NCI-H1436 treated with DMSO at 0.1 percent for 48 hours (cell line): ENCODE measurements at regions not wholly inside any gene's neighbourhood (a gene's known extent, or its start where the extent isn't known, plus 50 kb on each side); places are given as distances from the start of the nearest gene placed in this dataset.

Experiments
- DNase-seq: peaks from one replicate; lab custom pipeline; 2025; lab: John Stamatoyannopoulos, UW

DNA sequence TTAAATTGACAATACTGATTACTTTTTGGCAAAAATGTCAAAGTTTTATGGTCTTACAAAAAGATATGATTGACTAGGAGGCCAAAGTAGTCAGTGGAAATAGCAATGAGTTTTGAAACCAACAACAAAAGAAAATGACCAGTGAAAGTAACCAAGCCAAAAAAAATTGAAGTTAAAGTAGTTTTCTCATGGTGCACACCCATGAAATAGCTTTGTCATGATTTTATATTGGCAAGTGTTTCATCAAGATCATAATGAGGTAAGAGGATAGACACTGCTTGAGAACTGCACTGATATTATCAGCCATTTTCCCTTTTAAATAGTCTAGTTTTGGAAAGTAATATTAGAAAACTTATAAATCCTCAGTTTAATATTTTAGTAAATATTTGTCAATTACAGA lies 206.2 kb upstream of the ADAMTS5 start:
- DNase-seq, result no peak

DNA sequence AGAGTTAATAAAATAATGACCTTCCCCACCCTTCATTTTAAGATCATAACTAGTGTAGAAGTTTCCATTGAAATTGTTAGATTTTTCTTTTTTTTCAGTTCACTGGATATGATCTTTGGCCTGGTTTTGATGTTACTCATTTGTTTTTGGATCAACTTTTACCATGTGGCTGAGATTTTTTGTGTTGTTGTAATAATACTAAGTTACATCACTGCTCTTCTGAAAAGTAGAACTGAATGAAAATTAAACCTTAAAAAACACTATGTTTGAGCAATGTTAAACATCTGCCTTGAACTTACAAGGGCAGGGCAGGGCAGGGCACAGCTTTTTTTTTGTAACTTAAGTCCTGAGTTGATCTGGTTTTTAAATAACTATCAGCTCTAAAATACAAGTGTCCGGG lies 204.8 kb upstream of the ADAMTS5 start:
- DNase-seq, result no peak

DNA sequence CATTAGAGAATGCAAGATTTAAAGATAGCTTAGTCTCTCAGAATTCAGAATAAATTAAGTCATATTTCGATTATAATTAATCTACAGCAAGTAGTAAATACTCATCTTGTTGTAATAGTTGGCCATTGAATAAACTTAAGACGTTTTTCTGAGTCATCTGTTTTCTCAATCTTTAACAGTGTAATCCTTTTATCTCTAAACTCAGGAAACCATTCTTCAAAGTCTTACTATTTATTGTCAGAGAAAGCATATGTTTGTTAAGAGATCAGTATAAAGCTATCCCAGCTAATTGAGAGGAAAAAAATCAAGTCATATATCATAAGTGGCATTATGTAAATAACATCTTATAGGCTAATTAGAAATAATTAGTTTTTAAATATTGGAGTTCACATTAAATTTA lies 201.2 kb upstream of the ADAMTS5 start:
- DNase-seq, result no peak

DNA sequence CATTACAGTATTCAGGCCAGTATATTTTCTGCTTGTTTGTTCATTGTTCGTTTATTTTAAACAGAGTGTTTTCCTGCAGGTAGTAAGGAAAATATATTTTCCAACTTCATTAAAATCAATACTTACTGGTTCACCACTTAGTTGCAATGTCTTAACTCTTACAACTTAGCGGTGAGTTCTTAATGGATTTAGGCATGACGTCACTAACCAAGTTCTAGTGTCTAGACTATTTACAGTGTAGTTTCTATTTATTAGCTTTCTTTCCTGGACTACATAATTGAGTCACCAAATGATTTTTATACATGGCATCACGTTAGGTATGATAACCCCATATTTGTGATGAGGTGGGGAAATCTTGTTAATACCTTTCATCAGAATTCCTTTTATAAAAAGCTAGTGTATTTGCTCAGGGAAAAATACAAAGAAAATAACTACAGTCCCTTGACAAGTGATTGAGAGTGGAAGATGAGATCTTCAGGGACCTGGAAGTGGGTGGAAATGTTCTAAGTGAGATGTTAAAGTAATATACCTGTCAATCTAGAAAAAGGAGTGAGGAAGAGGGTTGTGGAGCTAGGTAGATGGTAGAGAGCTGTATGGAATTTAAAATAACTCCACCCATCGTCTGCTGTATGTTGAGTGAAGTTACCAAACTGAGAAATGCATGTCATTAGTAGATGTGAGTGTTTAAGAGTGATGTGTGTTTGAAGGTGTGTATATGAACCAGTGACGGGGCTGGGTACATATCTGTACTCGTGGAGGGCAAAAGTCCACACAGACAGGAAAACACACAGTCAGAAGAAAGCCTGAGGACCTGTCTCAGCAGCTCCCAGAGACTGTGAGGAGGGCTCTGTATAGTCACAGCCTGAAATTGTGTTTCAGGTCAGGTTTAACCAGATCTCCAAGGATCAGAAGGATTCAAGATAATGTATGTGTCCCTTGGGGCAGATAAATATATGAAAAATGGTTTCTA lies 197.6 kb upstream of the ADAMTS5 start:
- no peak for DNase-seq

DNA sequence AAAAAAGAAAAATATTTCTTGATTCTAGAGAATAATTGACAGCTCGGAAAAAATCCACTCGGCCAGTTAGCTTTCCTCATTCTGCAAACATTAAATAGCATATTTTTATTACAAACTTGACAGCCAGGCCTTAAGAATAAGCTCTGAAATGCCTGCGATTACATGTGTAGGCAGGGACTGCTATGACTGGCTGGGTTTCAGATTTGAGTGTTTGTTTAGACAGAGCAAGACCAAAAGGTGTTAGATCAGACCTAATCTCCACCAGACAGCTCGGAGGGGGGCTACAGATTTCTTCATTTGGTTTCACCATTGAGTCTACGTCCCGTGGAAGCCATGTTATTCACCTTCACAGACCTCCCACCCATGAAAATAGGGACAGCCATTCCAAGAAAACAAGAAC lies 192.1 kb upstream of the ADAMTS5 start:
- DNase-seq, result no peak

DNA sequence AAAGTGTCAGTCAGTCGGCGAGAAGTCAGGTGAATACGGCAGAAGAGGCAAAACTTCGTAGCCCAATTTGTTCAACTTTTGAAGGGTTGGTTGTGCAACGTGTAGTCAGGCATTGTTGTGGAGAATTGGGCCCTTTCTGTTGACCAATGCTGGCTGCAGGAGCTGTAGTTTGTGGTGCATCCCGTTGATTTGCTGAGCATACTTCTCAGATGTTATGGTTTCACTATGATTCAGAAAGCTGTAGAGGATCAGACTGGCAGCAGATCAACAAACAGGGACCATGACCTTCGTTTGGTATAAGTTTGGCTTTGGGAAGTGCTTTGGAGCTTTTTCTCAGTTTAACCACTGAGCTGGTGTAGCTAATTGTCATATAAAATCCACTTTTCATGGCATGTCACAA lies 190.2 kb upstream of the ADAMTS5 start:
- no peak for DNase-seq

DNA sequence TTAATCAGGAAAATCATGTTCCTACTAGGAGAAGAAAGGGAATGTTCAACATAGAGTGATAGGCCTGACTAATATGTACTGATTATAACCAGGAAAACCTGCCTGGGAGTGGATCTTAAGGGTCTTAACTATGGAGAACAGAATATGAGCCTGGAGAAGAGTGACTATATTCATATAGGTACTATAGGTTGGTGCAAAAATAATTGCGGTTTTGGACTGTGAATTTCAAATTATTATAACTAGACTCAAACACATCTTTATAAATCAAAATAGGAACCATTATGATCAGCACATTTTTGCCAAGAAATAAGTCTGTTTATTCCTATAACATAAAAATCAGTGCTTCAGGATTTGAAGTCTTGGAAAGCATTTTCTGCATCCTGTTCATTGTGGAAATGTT lies 189.8 kb upstream of the ADAMTS5 start:
- no peak for DNase-seq

DNA sequence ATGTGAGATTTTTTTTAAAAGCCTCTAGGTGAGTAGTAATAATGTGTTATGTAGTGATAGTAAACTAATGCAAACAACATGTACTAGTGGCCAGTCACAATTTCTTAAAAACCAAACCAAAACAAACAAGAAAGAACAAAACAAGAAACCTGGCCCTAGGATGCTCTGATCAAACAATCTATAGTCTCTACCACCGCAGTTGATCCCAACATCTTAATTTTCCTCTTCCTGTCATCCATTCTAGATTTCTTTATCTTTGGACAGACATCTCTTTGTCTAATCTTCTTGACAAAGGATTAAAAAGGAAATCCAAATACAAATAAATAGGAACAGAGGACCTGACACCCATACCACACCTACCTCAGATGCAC lies 188.2 kb upstream of the ADAMTS5 start:
- DNase-seq, result no peak

DNA sequence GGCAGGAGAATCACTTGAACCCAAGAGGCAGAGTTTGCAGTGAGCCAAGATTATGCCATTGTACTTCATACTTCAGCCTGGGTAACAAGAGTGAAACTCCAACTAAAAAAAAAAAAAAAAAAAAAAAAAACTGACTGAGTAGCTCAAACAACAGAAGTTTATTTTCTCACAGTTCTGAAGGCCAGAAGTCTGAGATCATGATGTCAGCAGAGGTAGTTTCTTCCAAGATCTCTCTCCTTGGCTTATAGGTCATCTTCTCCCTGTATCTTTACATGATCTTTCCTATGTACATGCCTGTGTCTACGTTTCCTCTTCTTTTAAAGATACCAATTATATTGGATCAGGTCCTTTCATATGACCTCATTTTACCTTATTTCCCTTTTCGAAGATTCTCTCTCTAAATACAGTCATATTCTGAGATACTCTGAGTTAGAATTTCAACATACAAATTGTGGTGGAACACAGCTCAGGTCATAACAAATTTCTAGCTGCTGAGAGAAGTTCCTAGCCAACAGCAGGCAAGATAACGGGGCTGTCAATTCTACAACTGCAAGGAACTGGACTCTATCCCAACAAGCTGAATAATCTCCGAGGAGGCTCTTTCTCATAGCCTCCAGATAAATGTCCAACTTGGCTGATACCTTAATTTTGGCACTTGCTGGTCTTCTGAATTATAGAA lies 187.7 kb upstream of the ADAMTS5 start:
- no peak for DNase-seq

DNA sequence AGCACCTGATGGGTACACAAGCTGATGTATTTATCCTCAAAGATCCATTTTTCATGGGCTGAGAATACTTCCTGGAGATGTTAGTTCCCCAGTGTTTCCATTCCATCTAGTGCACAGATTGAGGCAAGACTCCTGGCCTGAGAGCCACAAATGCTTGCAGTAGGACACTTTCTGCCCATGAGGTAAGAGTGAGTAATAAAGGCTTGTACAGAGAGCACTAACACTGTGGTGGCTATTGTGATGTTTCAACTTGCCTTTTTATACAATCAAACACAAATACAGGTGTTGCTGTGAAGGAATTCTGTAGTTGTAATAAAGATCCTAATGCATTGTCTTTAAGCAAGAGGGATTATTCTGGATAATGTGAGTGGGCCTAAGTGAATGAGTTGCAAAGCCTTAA lies 186.1 kb upstream of the ADAMTS5 start:
- DNase-seq, result no peak

DNA sequence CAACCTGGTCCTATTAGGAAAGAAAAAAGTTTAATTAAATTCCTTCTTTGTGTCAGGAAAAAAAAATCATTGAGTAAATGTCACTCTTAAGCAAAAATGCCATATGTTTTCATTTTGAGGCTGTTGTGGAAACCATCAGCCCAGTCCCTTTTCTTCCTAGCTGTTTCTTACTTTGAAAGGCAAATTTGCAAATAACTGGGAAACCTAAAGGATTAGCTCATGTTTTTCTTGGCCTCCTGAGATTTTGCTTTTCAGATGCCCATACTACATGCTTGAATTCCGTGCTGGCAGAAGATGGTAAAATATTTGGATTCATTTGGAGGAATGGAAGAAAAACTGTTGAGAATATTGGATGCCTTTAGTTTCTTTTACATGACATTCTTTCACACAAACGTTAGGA lies 182.1 kb upstream of the ADAMTS5 start:
- DNase-seq, result no peak

DNA sequence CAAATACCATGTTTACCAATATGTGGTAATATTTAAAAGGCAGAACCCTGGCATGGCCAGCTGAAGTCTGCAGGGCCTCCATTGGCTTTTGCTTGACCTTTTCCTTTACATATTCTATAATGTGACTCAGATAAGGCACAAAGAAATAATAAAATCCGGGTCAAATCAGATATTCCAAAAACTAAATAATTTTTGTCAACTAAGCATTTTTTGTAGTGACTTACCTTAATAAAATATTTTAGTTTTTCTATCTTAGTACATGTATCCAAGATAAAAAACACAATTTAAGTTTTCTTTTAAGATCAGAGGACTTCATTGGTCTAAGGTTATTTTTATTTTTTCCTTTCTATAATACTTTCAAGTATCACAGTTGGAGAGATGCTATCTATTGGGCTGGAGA lies 179.4 kb upstream of the ADAMTS5 start:
- DNase-seq, result no peak

DNA sequence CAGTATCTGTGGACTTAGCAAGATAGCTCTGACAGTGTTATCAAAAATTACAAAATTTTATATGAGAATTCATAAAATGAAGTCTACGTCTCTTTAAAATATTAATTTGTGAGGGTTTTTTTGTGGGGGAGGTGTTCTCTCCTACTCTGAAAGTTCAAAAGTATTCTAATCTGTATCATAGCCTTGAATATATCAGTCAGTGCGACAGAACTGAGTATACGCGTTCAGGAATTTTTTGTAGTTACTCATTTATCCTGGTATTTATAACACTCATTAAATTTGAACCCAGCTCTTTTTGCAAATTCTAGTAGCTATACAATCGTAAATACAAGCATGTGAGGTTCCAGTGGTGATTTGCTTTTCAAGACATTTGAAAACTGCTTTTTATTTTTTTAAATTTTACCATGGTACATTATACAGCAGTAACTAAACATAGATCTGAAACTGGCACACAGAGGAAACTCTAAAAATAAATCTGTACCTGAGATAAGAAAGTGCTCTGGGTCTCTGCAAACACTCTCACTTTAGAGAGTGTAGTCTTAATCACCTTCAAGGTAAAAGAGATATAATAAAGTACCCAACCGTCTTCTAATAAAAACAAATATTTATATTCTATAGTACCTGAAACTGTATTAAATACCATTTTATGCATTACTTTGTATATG lies 178.4 kb upstream of the ADAMTS5 start:
- DNase-seq, result no peak

DNA sequence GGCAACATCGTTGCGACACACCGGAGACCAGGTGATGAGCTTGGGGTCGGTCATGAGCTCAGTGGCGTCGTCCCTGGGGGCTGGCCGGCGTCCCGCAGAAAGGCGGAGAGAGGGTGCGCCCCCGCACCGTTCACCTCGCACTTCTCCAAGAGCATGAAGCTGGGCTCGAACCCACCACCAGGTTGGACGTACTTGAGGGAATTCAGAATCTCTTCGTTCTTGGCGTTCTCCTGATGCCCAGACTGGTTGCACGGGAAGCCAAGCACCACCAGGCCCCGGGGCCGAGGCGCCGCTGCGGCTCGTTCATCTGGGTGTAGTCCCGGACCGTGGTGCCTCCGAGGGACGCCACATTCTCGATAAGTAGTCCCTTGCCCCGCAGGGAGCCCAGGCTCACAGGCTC lies 176.6 kb upstream of the ADAMTS5 start:
- no peak for DNase-seq

DNA sequence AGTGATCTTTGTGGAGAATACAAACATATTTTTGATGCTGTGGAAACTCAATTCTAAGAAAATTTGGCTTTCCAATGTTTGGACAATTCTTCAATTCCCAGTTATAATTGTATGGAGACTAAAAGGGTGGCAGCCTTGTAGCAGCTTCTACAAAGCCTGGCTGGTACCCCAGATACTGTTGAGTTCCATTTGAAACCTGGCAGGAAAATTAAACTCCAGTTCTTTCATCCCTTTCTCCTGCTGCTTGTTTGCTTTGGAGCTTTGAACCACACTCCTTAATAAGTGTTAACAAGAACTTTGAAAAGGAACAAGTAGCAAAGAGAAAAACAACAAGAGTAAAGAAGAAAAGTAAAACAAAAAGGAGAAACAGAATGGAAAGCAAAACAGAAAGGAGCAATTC lies 172.6 kb upstream of the ADAMTS5 start:
- DNase-seq, result no peak

DNA sequence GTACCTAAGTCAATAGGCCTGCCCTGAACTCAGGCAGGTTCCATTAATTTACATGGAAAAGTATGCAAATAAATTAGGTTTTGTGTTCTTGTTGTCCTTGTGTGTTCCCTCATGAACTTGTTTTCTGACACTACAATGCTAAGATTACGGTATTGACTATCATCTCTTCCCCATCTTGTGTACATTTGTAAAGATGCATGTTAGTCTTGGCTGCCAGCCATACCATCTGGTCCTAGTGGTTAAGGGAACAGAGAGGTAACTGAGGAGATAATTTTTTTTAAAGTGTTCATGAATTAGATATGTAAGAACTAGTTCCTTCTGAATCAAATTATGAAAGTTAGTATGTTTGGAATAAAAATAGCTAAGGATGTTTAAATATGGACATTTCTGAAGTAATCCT lies 167.6 kb upstream of the ADAMTS5 start:
- no peak for DNase-seq

DNA sequence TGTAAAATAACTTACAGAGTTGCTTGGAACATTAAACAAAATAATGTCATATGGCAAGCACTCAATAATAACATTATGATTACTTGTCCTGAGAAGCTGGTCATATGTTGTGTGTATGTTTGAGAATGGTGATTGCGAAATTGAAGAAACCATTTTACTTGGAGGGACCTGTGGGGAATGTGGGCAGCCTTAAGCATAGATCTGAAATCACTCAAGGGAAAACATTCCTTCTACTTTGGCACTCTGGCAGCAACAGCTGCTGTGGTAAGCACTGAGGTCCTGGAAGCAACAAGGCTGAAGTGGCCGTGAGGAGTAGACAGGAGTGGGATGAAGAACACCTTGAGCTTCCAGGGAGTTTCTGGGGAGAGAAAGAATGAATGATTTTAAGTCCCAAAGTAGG lies 165.4 kb upstream of the ADAMTS5 start:
- no peak for DNase-seq

DNA sequence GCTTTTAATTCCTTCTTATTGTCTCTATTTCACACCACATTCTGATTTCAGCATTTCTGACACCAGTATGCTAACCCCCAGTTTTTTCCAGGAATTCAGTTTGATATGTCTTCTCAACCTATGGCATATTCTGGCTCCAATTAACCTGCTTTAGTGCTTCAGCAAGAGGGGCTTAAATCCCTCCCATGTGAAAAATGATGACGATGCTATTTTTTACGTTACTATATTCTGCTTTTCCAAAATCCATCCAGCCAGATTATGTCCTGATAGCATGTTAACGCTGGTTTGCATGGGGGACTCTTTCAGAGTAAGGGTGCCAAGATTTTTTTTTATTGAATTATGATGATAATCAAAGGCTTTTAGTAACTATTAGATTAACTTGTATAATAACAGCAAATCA lies 163.3 kb upstream of the ADAMTS5 start:
- DNase-seq, result no peak

DNA sequence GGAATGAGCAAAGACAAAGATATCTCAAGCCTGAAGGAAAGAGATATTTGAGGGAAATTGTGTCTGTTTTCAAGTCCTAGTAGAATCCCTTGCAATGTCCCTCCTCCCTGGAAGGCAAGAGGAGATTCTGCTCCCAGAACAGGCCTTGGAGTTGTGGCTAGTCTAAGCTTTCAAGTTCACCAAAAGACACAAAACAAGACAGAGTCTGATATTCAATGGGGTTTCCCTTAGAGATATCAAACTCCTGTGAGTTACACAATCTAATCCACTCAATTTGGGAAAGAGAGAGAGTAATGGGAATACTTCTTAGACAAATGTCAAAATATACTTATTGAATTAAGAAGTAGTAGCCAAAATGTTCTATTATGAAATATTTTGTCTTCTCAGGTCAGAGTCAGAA lies 162.8 kb upstream of the ADAMTS5 start:
- no peak for DNase-seq

DNA sequence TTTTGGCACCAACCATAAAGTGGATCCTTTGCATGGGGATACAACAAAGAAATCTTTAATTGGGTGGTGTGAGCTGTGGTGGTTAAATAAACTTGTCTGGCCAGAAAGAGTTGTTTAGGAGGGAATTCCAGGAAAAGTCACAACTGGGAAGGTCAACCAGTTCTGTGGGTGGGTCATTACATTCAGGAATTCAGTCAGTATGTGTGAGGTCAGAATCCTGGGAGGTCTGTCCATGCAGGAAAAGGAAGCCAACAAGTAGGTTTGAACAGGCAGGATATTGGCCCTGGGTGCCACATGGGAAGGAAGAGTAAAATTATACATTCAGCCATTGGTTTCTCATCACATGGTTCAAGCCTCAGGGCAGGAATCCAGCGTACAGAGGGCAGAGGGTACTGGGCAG lies 162.3 kb upstream of the ADAMTS5 start:
- DNase-seq, result no peak

DNA sequence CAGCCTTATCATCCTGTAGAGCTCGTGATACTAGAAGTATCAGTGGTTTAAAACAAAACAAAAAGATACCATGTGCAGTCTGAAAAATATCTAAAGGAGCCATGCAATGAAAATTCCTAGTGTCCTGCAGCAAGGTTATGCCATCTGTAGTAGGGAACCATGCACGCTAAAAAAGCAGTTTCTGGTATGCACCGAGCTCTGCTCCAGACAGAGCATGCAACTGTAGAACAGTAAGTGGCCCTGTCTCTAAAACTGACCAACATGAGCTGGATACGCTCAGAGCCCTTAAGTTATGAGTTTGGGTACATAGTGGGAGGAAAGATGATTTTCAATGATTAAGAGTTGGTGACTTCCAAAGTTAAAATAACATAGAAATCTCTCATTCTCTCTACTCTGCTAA lies 159.3 kb upstream of the ADAMTS5 start:
- no peak for DNase-seq

DNA sequence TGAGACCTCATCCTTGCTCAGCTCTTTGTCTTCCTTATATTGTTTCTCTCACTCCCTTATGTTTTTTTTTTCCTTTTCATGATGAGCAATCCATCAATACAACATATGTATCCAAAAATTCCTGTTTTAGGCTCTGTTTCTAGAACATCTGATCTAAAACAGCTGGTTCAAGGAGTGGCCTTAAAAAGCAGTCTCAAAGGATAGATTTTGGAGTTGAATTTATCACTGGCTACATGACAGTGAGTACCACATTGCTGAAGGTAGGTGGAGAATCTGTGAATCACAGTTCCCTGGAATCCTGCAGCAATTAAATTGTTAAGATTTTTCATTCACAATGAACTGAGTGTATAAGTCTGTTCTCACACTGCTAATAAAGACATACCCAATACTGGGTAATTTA lies 155.8 kb upstream of the ADAMTS5 start:
- DNase-seq, result no peak

DNA sequence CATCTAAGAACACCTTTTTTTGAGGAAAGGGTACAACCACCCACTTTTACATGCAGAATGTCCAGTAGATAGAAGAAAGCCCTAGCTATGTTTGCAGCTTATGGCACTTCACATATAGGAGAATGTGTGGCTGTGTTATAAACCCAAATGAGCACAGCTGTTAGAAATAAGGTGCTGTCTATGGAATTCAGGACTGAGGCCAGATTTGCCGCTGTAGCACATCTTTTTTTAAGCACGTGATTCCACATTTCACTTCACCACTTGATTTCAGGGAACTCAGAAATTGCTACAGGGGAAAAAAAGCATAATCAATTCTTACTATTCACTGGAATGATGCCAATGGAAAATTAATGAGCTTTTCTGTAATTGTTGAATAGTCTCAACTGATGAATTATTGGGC lies 147.2 kb upstream of the ADAMTS5 start:
- no peak for DNase-seq
